Immature natural killer cell (primary cell): ENCODE measurements at regions not wholly inside any gene's neighbourhood (a gene's known extent, or its start where the extent isn't known, plus 50 kb on each side); places are given as distances from the start of the nearest gene placed in this dataset.

Experiments used
- DNase-seq, 3 donors: peaks; one replicate each; pipeline ENCODE4 v3.0.0; 2022; ENCODE audit warnings: mixed read lengths in 1 of 3
- H3K27ac Mint-ChIP-seq, 6 donors: one replicate each; pipeline ENCODE4 v1.8.0; 2020; ENCODE audit warnings: mixed read lengths in 6 of 6, mild to moderate bottlenecking in 5 of 6, inconsistent platforms in 4 of 6, moderate library complexity in 3 of 6
- H3K27me3 Mint-ChIP-seq, 3 donors: one replicate each; pipeline ENCODE4 v1.8.0; 2020 to 2021; ENCODE audit warnings: low read depth in 3 of 3, mild to moderate bottlenecking in 3 of 3, mixed read lengths in 3 of 3, moderate library complexity in 3 of 3, inconsistent platforms in 1 of 3
- H3K36me3 Mint-ChIP-seq, 3 donors: one replicate each; pipeline ENCODE4 v1.8.0; 2020; ENCODE audit warnings: mixed read lengths in 3 of 3, inconsistent platforms in 2 of 3, mild to moderate bottlenecking in 2 of 3
- H3K4me1 Mint-ChIP-seq, 2 donors: one replicate each; pipeline ENCODE4 v1.8.0; 2020; ENCODE audit warnings: inconsistent platforms in 2 of 2, mild to moderate bottlenecking in 2 of 2, mixed read lengths in 2 of 2, moderate library complexity in 1 of 2
- H3K4me3 Mint-ChIP-seq, 5 donors: one replicate each; pipeline ENCODE4 v1.8.0; 2020; ENCODE audit warnings: mild to moderate bottlenecking in 5 of 5, mixed read lengths in 5 of 5, inconsistent platforms in 3 of 5, moderate library complexity in 3 of 5
- H3K9me3 Mint-ChIP-seq, 6 donors: one replicate each; pipeline ENCODE4 v1.8.0; 2020; ENCODE audit warnings: mild to moderate bottlenecking in 6 of 6, mixed read lengths in 6 of 6, inconsistent platforms in 4 of 6, moderate library complexity in 3 of 6

DNA sequence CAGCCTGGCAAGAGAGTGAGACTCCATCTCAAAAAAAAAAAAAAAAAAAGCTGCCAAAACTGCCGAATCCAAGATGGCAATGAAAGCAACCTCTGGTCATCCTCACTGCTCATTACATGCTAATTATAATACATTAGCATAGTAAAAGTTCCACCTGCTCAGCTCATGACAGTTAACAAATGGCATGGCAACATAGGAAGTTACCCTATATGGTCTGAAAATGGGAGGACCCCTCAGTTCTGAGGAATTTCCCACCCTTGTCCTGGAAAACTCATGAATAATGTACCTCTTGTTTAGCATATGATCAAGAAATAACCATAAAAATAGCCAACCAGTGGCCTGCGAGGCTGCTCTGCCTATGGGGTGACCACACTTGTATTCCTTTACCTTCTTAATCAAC lies 93.1 kb upstream of the PGBD5 start:
- Mint-ChIP-seq H3K4me1 (no peaks in the 10 kb centered on the region), H3K9me3 (no peaks in the 10 kb centered on the region), H3K27ac (no peak overlapping the region), H3K36me3 (no peaks in the 10 kb centered on the region), H3K4me3 (no peak overlapping the region), H3K27me3 (peaks cover 5 to 6% (median 6%) of the 10 kb centered on the region in 3 donors)
- DNase-seq = no peak

DNA sequence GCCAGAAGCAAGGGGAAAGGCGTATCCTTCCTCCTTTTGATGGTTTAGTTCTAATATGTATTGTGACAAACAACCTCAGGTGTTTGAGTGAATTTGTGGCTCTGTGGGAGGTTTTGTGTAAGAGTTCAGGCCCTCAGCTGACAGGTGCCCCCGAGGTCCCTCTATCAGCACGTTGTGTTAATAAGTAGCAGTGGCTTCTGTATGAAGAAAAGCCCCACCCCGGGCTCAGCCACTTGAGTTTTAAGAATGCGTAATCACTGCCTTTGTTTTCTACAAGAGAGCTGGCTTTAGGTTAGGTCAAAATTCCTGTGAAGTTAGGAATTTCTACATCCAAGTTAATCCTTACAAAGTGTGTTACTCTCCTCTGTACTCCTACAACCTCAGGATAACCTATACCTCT lies 92.4 kb upstream of the PGBD5 start:
- no peaks in the 10 kb centered on the region for H3K4me1 Mint-ChIP-seq
- H3K9me3 Mint-ChIP-seq = no peaks in the 10 kb centered on the region
- peaks cover 5 to 6% (median 6%) of the 10 kb centered on the region in 3 donors for H3K27me3 Mint-ChIP-seq
- no peak overlapping the region for H3K4me3 Mint-ChIP-seq
- no peak overlapping the region for H3K27ac Mint-ChIP-seq
- no peak for DNase-seq
- no peaks in the 10 kb centered on the region for H3K36me3 Mint-ChIP-seq

DNA sequence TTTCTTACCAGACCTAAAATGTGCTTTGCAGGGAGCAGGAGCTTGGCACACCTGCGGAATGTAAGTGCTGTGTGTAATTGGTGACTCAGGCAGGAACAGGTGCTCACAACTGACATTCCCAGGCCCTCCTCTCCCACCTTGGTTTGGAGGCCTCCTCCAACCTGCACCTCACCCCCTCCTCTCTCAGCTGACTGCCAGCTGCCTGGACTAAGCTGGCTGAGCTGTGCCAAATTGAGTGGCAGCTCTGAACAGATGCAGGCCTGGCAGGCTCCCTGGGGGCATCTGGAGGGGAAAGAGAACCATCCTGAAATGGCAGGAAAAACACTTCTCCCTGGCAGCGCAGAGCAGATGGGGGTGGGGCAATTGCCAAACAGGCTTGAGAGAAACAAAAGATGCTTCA lies 91.7 kb upstream of the PGBD5 start:
- no peak overlapping the region for H3K27ac Mint-ChIP-seq
- H3K4me3 Mint-ChIP-seq = no peak overlapping the region
- H3K9me3 Mint-ChIP-seq = no peaks in the 10 kb centered on the region
- DNase-seq = no peak
- peaks cover 5 to 11% (median 8%) of the 10 kb centered on the region in 3 donors for H3K27me3 Mint-ChIP-seq
- no peaks in the 10 kb centered on the region for H3K4me1 Mint-ChIP-seq
- no peaks in the 10 kb centered on the region for H3K36me3 Mint-ChIP-seq

DNA sequence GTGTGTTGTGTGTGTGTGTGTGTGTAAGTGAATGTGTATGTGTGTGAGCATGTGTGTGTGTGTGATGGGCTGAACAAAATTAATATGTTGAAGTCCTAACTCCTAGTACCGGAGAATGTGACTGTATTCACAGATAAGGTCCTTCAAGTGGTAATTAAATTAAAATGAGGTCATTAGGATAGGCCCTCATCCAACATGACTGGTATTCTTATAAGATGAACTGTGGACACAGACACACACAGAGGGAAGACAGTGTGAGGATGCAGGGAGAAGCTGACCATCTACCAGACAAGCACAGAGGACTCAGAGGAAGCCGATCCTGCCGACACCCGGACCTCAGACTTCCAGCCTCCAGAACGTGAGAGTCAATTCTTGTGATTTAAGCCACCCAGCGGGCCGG lies 91.2 kb upstream of the PGBD5 start:
- no peak overlapping the region for H3K27ac Mint-ChIP-seq
- no peaks in the 10 kb centered on the region for H3K9me3 Mint-ChIP-seq
- no peaks in the 10 kb centered on the region for H3K36me3 Mint-ChIP-seq

DNA sequence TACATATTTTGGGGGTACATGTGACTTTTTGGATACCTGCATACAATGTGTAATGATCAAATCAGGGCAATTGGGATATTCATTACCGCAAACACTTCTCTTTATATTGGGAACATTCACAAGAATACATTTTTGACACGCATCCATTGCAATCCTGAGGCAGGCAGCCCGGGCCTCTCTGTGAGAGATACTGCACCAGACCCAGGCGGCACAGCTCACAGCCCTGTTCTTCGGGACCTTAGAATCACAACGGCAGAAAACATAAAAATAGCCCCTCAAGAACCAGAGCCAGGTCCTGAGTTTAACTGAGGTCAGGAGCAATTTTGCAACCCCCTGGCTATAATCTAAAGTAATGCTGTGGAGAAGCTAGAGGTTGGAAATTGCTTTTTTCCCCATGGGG lies 90.8 kb upstream of the PGBD5 start:
- H3K4me1 Mint-ChIP-seq = no peaks in the 10 kb centered on the region
- peaks cover 5 to 8% (median 6%) of the 10 kb centered on the region in 3 donors for H3K27me3 Mint-ChIP-seq
- no peak for DNase-seq
- H3K9me3 Mint-ChIP-seq = no peaks in the 10 kb centered on the region
- H3K36me3 Mint-ChIP-seq = no peaks in the 10 kb centered on the region
- no peak overlapping the region for H3K27ac Mint-ChIP-seq
- H3K4me3 Mint-ChIP-seq = no peak overlapping the region

More for the DNA sequence above, 91.2 kb upstream of the PGBD5 start:
- Mint-ChIP-seq H3K27me3 (peaks cover 5 to 8% (median 8%) of the 10 kb centered on the region in 3 donors), H3K4me3 (no peak overlapping the region), H3K4me1 (no peaks in the 10 kb centered on the region)
- DNase-seq = no peak

DNA sequence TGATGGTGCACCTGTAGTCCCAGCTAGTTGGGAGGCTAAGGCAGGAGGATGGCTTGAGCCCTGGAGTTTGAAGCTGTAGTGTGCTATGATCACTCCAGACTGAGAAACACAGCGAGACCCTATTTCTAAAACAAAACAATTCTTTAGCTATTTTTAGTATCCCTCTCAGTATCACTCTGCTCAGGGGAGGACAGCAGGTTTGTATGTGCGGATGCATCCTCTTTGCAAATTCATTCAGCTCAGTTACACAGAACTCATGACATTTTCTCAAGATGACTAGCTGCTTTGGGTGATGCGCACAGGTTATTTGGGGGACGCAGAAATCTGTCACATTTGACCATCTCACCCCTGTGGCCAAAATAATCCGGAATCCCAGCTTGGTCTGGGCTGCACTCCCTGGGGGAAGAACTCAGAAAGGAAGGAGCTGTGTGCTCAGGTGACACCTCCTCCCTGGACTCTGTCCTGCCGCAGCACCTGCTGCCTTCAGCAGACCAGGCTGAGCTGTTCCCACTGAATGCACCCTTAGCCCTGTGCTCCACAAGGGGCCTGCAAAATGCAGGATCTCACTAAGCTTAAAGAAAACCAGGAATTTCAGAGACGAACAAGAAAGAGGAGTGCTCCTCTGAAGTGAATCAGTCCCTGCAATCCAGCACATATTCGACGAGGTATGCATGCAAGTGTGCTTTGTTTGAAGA lies 89.5 kb upstream of the PGBD5 start:
- H3K27me3 Mint-ChIP-seq = peaks cover 7 to 8% (median 7%) of the 10 kb centered on the region in 3 donors
- no peaks in the 10 kb centered on the region for H3K9me3 Mint-ChIP-seq
- H3K4me1 Mint-ChIP-seq = no peaks in the 10 kb centered on the region

DNA sequence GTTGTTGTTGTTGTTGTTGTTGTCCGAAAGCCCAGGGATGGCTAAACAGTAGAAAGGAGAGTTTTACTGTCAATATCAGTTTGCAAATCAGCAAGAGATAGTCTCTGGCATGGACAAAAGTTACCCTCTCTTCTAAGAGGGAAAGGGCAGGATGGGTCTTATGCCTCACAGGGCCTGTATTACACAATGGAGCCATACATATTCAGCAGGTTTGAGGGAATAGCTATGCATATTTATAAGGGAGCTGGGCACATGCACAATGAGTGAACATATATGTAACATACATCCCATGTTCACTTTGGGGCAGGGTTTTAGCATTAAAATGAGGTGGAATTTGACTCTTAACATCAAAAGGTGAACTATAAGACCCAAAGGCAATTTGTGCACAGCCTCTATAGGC lies 84.4 kb upstream of the PGBD5 start:
- Mint-ChIP-seq H3K4me3 (no peak overlapping the region), H3K27me3 (peaks cover 4 to 22% (median 8%) of the 10 kb centered on the region in 3 donors), H3K27ac (no peak overlapping the region)

More for the DNA sequence above, 89.5 kb upstream of the PGBD5 start:
- DNase-seq = no peak
- H3K4me3 Mint-ChIP-seq = no peak overlapping the region
- H3K36me3 Mint-ChIP-seq = no peaks in the 10 kb centered on the region
- H3K27ac Mint-ChIP-seq = no peak overlapping the region

DNA sequence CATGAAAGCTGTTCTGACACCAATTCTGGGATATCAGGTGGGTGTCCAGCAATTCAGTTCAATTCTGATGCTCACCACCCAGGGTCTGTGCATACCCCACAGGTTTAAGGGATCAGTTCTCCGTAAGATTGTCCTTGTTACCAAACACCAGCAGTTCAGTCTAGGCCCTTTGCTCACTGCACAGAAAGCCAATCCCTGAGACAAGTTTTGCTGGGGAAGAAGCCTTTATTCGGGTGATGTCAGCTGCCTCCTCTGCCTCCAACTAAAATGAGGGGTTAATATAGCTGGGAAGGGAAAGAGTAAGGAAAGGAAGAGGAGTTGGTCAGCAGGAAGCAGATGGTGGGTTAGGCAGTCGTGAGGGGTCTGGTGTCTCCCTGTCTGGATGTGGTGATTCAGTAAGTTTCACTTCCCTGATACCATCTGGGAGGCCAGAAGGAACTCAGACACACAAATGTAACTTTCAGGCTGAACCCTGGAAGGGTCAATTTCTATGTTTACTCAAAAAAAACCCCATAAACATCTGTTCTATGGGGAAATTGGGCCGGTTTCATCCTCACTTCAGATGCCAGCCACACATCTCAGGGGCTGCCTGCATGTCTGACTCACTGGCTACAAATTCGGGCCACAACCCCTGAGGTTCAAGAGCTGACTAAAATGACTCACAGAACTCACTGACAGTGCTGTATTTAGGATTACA lies 83.3 kb upstream of the PGBD5 start:
- Mint-ChIP-seq H3K27me3 (peaks cover 4 to 22% (median 8%) of the 10 kb centered on the region in 3 donors), H3K9me3 (peaks cover 0 to 1% (median 0%) of the 10 kb centered on the region in 6 donors), H3K4me3 (no peak overlapping the region), H3K4me1 (peaks cover 8 to 12% of the 10 kb centered on the region in 2 donors), H3K36me3 (no peaks in the 10 kb centered on the region), H3K27ac (no peak overlapping the region)
- DNase-seq = no peak

More for the DNA sequence above, 84.4 kb upstream of the PGBD5 start:
- DNase-seq = no peak
- Mint-ChIP-seq H3K4me1 (peaks cover 8 to 12% of the 10 kb centered on the region in 2 donors), H3K36me3 (no peaks in the 10 kb centered on the region), H3K9me3 (peaks cover 0 to 1% (median 0%) of the 10 kb centered on the region in 6 donors)

DNA sequence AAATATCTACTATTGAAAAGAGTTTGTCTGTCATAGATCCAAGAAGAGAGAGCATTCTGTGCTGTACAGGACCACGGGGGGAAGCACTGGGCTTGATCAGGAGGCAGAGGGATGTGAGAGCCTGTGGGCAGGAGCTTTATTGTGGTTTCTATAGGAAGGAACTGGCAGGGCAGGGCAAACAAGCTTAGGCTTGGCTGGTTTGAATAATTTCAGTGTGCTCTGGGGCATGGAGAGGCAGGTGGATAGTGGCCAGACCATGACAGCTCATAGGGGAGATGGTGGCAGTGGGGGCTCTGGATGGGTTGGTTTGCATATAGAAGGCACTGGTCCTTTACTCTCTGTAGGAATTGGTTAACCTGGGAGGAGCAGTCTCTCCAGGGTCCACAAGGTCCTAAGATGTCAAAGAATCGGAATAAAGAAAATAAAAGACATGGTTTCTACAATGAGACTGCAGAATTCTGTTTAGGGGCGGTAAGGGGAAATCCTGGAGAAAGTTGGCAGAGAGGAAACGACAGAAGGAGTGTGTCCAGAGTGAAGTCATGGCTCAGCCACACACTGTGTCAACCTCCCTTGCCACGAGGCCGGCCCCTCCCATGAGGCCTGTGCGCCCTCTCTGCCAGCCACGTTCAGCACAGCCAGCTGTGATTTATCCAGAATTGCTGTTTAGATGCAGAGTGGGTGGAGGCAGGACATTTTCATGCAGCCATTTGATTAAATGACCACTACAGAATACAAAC lies 81.7 kb upstream of the PGBD5 start:
- no peaks in the 10 kb centered on the region for H3K36me3 Mint-ChIP-seq

DNA sequence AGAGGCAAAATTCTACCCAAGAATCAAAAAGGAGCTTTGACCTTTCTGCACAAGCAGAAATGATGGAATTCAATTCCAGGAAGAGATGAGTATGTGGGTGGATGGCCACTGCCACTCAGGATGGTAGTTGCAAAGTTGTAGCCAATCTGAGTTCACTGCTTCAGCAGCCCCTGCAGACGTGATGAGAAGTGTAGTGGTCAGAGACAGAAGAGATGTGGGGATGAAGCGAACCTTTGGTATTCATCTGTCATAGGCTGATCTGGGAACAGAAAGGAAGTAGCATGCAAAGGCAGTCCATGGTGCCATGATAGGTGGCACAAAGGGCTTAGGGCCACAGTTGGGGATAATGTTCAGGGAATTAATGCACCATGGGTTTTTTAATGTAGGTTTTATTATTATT lies 81.1 kb upstream of the PGBD5 start:
- peaks cover 8 to 12% of the 10 kb centered on the region in 2 donors for H3K4me1 Mint-ChIP-seq
- H3K27me3 Mint-ChIP-seq = peaks cover 2 to 21% (median 2%) of the 10 kb centered on the region in 3 donors
- no peak overlapping the region for H3K4me3 Mint-ChIP-seq
- peaks cover 0 to 1% (median 0%) of the 10 kb centered on the region in 6 donors for H3K9me3 Mint-ChIP-seq
- no peak for DNase-seq
- H3K36me3 Mint-ChIP-seq = no peaks in the 10 kb centered on the region
- H3K27ac Mint-ChIP-seq = no peak overlapping the region

More for the DNA sequence above, 81.7 kb upstream of the PGBD5 start:
- peaks cover 8 to 12% of the 10 kb centered on the region in 2 donors for H3K4me1 Mint-ChIP-seq
- H3K9me3 Mint-ChIP-seq = peaks cover 0 to 1% (median 0%) of the 10 kb centered on the region in 6 donors
- no peak overlapping the region for H3K4me3 Mint-ChIP-seq
- no peak for DNase-seq
- H3K27me3 Mint-ChIP-seq = peaks cover 2 to 22% (median 2%) of the 10 kb centered on the region in 3 donors
- H3K27ac Mint-ChIP-seq = no peak overlapping the region

DNA sequence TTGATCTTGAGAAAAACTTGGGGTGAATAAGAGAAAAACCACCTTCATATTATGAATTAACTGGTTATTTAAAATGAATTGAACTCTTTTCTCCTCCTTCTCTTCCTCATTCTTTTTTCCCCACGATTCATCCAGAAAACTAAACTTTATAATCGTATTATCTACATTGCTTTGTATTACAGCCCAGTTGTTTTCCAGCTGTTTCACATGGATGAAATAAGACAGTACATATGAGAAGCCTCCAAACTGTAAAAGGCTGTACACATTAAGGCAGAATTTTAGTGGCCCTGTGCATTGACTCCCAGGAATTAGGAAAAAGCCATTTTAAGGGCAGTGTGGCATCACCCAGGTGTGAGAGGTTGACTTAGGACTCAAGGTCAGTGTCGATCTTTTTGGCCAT lies 80.3 kb upstream of the PGBD5 start:
- H3K27ac Mint-ChIP-seq = no peak overlapping the region
- no peak for DNase-seq
- peaks cover 8 to 12% of the 10 kb centered on the region in 2 donors for H3K4me1 Mint-ChIP-seq
- H3K36me3 Mint-ChIP-seq = no peaks in the 10 kb centered on the region
- no peak overlapping the region for H3K4me3 Mint-ChIP-seq
- H3K27me3 Mint-ChIP-seq = peaks cover 0 to 19% (median 2%) of the 10 kb centered on the region in 3 donors
- peaks cover 0 to 1% (median 0%) of the 10 kb centered on the region in 6 donors for H3K9me3 Mint-ChIP-seq

DNA sequence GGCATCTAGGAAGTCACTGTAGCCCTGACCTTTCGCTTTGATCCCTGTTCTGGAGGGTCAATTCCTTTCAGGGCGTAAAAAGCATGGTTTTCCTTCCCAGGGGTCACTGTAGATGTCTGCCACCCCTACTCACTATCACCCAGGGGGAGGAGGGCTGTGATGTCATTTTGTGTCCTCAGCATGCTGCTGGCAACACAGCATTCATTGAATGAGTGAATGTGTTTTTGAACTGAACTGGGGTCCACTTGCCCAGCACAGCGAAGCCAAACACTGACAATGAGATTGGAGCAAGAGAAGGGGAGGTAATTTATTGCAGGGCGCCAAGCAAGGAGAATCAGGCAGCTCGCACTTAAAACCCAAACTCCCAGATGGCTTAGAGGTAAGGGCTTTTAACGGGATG lies 78.2 kb upstream of the PGBD5 start:
- Mint-ChIP-seq H3K4me1 (peaks cover 8 to 12% of the 10 kb centered on the region in 2 donors), H3K4me3 (no peak overlapping the region), H3K9me3 (peaks cover 0 to 1% (median 0%) of the 10 kb centered on the region in 6 donors), H3K27me3 (peaks cover 0 to 18% (median 4%) of the 10 kb centered on the region in 3 donors), H3K36me3 (no peaks in the 10 kb centered on the region), H3K27ac (no peak overlapping the region)
- no peak for DNase-seq

DNA sequence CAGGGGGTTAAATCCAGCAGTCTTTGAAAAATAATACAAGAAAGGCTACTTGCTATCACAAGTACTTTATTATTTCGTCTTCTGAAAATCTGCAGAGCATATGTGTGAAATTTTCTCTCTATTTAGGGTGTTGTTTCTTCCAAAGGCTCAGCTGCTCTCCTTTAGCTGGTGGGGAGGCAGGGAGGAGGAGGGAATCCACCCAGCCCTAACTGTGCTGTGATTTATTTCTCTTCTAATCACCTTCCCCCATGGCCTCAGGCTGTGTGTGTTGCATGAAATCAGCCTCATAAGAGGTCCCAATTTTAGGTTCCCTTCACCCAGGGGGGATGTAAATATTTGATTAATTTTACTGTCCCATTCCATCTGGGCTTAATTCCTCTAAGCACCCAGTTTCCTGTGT lies 77.6 kb upstream of the PGBD5 start:
- H3K27ac Mint-ChIP-seq = no peak overlapping the region
- H3K36me3 Mint-ChIP-seq = no peaks in the 10 kb centered on the region
- H3K4me3 Mint-ChIP-seq = no peak overlapping the region
- peaks cover 8 to 12% of the 10 kb centered on the region in 2 donors for H3K4me1 Mint-ChIP-seq
- peaks cover 0 to 1% (median 0%) of the 10 kb centered on the region in 6 donors for H3K9me3 Mint-ChIP-seq
- no peak for DNase-seq
- H3K27me3 Mint-ChIP-seq = peaks cover 0 to 19% (median 4%) of the 10 kb centered on the region in 3 donors

DNA sequence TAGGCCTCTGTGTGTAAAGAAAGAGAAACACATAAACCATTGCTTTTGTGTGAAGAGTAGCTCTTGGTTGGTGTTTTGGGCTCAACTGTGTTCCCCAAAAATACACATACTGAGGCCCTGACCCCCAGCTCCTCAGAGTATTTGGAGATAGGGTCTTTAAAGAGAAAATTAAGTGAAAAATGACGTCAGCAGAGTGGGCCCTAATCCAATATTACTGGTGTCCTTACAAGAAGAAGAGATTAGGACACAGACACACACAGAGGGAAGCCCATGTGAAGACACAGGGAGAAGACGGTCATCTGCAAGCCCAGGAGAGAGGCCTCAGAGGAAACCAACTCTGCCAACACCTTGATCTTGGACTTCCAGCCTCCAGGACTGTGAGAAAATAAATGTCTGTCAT lies 76.9 kb upstream of the PGBD5 start:
- H3K36me3 Mint-ChIP-seq = no peaks in the 10 kb centered on the region
- H3K4me3 Mint-ChIP-seq = no peak overlapping the region
- peaks cover 4 to 19% (median 4%) of the 10 kb centered on the region in 3 donors for H3K27me3 Mint-ChIP-seq
- H3K9me3 Mint-ChIP-seq = peaks cover 0 to 1% (median 0%) of the 10 kb centered on the region in 6 donors
- peaks cover 8 to 11% of the 10 kb centered on the region in 2 donors for H3K4me1 Mint-ChIP-seq
- H3K27ac Mint-ChIP-seq = no peak overlapping the region
- DNase-seq = no peak
